Mucosa of stomach (tissue), 1 donor: ENCODE measurements at regions not wholly inside any gene's neighbourhood (a gene's known extent, or its start where the extent isn't known, plus 50 kb on each side); places are given as distances from the start of the nearest gene placed in this dataset.

ENCODE experiments used
- H3K27me3 ChIP-seq: one replicate; pipeline ENCODE4 v1.7.0; 2013; ENCODE audit warnings: mild to moderate bottlenecking, low read length; ENCODE audit not compliant: control insufficient read depth, insufficient read depth
- H3K36me3 ChIP-seq: one replicate; pipeline ENCODE4 v1.7.0; 2013; ENCODE audit warnings: low read length; ENCODE audit not compliant: control insufficient read depth, insufficient read depth
- H3K4me1 ChIP-seq: one replicate; pipeline ENCODE4 v1.7.0; 2013; ENCODE audit warnings: mild to moderate bottlenecking, low read length; ENCODE audit not compliant: control insufficient read depth, insufficient read depth
- H3K4me3 ChIP-seq: one replicate; pipeline ENCODE4 v1.7.0; 2013; ENCODE audit warnings: low read length
- H3K9ac ChIP-seq: one replicate; pipeline ENCODE4 v1.7.0; 2013; ENCODE audit warnings: mild to moderate bottlenecking, low read length, moderate library complexity
- H3K9me3 ChIP-seq: one replicate; pipeline ENCODE4 v1.7.0; 2013; ENCODE audit warnings: mild to moderate bottlenecking, low read length, moderate library complexity; ENCODE audit not compliant: control insufficient read depth
- donor health status: Pancreatic carcinoma.

GRCh38 chr13:34421858-34422475, 520.1 kb upstream of the NBEA start:
- H3K36me3 ChIP-seq = no peaks in the 10 kb centered on the region

DNA sequence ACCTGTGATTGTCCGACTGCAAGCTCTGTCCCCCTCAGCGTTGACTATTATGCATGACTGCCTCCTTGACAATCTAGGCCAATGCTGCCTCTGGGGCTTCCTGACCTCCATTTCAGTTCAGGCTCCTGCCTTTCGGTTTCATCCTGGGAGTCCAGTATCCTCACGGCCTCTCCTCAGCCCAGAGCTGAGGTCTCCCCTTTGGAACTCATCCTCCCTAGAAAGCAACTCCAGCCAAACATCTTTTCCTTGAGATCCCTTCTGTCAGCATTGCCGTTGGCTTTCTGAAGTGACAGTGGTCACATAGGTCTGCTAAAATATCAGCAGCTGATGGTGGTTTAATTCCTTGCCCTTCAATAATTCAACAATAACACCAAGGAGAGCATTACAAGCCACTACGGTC, 519.1 kb upstream of the NBEA start:
- no peak overlapping the region for H3K9ac ChIP-seq
- no peaks in the 10 kb centered on the region for H3K36me3 ChIP-seq
- no peaks in the 10 kb centered on the region for H3K27me3 ChIP-seq
- no peaks in the 10 kb centered on the region for H3K9me3 ChIP-seq
- no peak overlapping the region for H3K4me3 ChIP-seq
- no peaks in the 10 kb centered on the region for H3K4me1 ChIP-seq

More at GRCh38 chr13:34421858-34422475, 520.1 kb upstream of the NBEA start:
- H3K4me1 ChIP-seq = no peaks in the 10 kb centered on the region
- H3K4me3 ChIP-seq = no peak overlapping the region
- no peak overlapping the region for H3K9ac ChIP-seq
- no peaks in the 10 kb centered on the region for H3K9me3 ChIP-seq
- no peaks in the 10 kb centered on the region for H3K27me3 ChIP-seq

DNA sequence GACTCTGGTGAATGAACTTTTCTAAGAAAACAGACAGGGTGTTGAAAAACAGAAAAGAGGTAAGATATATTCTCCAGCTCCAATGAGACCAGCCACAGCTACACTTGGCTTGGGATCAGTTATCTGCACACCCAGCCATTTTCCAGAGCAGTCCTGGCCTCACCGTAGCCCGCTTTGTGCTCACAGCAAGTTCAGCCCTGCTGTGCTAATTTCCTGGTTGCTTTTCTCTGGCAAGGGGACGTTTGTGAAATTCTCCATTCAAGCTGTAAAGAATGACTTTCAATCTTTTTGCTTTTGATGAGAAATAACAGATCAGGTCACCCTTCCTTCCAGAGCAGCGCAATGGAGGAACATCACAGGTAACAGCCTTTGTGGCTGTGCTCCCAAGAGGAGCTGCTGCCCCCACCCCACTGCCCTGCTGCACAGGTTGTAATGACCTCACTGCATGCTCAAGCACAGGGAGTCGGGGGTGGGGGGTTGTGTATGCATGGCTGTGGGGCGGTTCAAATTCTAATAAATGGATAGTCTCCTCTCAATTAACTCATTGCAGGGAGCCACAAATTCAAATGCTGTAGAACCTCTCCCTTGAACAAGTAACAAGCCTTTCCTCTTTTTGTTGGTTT, 516.6 kb upstream of the NBEA start:
- Histone ChIP-seq H3K9me3 (no peaks in the 10 kb centered on the region), H3K9ac (no peak overlapping the region), H3K36me3 (no peaks in the 10 kb centered on the region), H3K4me1 (no peaks in the 10 kb centered on the region), H3K27me3 (no peaks in the 10 kb centered on the region), H3K4me3 (no peak overlapping the region)

GRCh38 chr13:34428911-34429310, 513.2 kb upstream of the NBEA start:
- Histone ChIP-seq H3K9me3 (no peaks in the 10 kb centered on the region), H3K4me1 (no peaks in the 10 kb centered on the region), H3K9ac (no peak overlapping the region), H3K36me3 (no peaks in the 10 kb centered on the region), H3K27me3 (no peaks in the 10 kb centered on the region), H3K4me3 (no peak overlapping the region)

- H3K36me3 ChIP-seq = no peaks in the 10 kb centered on the region
- no peaks in the 10 kb centered on the region for H3K27me3 ChIP-seq
- no peaks in the 10 kb centered on the region for H3K9me3 ChIP-seq
- H3K4me1 ChIP-seq = no peaks in the 10 kb centered on the region
- no peak overlapping the region for H3K4me3 ChIP-seq
- no peak overlapping the region for H3K9ac ChIP-seq
Observed at GRCh38 chr13:34430294-34430693, 511.8 kb upstream of the NBEA start.

GRCh38 chr13:34431827-34432581, 510.1 kb upstream of the NBEA start:
- Histone ChIP-seq H3K4me1 (no peaks in the 10 kb centered on the region), H3K9me3 (no peaks in the 10 kb centered on the region), H3K27me3 (no peaks in the 10 kb centered on the region), H3K36me3 (no peaks in the 10 kb centered on the region), H3K4me3 (no peak overlapping the region), H3K9ac (no peak overlapping the region)

DNA sequence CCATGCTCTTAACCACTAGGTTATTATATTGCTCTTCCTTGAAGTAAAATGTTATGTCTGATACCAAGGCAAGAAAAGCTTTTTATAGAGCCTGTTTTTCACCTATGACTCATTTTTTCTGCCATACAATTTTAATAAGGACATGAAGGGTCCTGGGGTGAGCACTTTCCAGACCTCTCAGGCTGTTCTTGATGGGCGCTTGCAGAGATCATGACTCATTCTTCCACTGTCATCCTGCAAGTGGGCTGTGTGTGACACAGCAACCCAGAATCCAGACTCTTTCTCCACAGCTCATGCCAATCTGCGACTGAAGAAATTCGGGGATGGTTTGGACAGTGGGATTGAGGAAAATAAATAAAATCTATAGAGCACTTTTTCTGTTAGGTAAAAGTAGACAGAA, 506.7 kb upstream of the NBEA start:
- H3K9me3 ChIP-seq = no peaks in the 10 kb centered on the region
- no peaks in the 10 kb centered on the region for H3K4me1 ChIP-seq
- H3K9ac ChIP-seq = no peak overlapping the region
- H3K27me3 ChIP-seq = no peaks in the 10 kb centered on the region
- H3K36me3 ChIP-seq = no peaks in the 10 kb centered on the region
- no peak overlapping the region for H3K4me3 ChIP-seq

DNA sequence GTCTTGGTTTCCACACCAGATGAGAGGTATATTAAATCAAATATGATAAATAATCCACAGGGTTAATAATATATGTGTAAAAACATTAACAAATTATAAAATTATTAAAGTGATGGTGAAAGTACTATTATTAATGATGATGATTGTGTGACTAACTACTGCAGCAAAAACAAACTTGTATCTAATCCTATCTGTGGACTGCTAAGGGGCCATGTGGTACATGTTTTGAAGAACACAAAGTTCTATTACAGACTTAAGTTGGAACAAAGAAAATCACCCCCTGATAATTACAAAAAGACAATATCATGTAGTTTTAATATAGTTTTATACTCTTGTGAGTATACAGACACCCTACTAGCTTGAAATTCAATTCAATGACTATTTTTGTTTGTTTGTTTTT, 504.2 kb upstream of the NBEA start:
- Histone ChIP-seq H3K27me3 (no peaks in the 10 kb centered on the region), H3K4me3 (no peak overlapping the region), H3K9me3 (no peaks in the 10 kb centered on the region), H3K4me1 (no peaks in the 10 kb centered on the region), H3K9ac (no peak overlapping the region), H3K36me3 (no peaks in the 10 kb centered on the region)

- Histone ChIP-seq H3K4me1 (no peaks in the 10 kb centered on the region), H3K9me3 (no peaks in the 10 kb centered on the region), H3K36me3 (no peaks in the 10 kb centered on the region), H3K27me3 (no peaks in the 10 kb centered on the region), H3K9ac (no peak overlapping the region), H3K4me3 (no peak overlapping the region)
Observed at GRCh38 chr13:34452831-34453230, 489.2 kb upstream of the NBEA start.

DNA sequence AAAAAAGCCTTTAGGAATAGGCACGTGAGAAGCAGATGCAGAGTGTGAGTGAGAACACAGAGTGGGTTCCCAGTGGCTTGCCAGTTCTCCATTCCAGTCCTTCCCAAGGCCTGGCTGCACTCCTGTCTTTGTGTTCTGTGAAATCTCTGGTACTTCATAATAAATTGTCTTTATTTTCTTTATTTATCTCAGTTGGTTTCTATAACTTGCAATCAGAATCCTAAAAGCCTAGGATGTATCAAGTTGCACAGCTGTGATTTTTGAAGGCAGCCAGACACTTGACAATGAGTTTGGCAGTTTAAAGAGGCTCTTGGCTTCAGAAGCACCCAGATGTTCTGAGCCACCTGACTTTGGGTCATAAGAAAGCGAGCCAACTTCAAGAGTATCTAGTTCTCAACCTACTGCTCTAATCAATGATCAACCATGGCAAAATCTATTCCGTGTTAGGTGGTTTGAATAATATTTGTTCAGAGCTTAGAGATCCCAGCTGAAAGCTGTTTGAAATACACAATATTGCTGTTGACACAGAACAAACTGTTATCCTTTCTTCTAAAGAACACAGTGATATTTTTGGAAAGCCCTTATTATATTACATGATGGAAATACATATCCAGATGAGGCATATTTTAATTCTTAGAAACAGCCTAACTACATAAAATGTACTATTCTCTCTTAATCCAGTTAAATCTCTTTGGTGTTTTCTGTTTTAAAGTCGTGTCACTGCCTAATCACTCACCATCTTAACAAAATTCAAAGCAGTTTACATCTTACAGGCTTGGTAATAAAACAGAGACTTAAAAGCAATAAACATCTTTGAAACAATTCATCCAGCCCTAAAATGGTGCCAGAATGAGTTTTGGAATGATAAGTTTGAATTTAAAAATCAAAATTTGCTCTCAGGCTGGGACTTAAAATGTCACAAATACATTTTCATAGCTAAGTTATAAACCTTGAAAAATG, 483.0 kb upstream of the NBEA start:
- H3K36me3 ChIP-seq = no peaks in the 10 kb centered on the region
- H3K27me3 ChIP-seq = no peaks in the 10 kb centered on the region
- peaks cover 14% of the 10 kb centered on the region for H3K4me1 ChIP-seq
- no peak overlapping the region for H3K4me3 ChIP-seq
- H3K9me3 ChIP-seq = no peaks in the 10 kb centered on the region
- H3K9ac ChIP-seq = no peak overlapping the region

DNA sequence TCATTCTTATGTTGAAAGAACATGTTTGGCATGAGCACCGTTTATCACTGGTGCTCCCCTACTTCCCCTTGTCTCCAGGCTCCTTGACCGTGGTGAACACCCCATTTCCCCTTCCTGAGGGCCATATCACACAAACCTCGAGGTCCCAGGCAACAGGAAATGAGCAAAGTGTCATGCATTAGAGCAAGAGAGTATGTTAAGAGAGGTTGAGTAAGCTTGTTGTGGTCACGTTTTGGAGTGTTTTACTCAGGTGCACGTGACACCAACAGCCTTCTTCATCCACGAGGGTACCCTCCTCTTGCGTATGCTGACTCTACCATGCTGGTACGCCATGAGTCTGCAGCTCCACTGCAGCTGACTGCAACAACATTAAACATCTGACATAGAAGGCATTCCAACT, 482.2 kb upstream of the NBEA start:
- Histone ChIP-seq H3K27me3 (no peaks in the 10 kb centered on the region), H3K36me3 (no peaks in the 10 kb centered on the region), H3K4me1 (peaks cover 22% of the 10 kb centered on the region), H3K9ac (no peak overlapping the region), H3K9me3 (no peaks in the 10 kb centered on the region), H3K4me3 (no peak overlapping the region)
